Natural killer cell (primary cell): ENCODE measurements at regions not wholly inside any gene's neighbourhood (a gene's known extent, or its start where the extent isn't known, plus 50 kb on each side); places are given as distances from the start of the nearest gene placed in this dataset.

Source experiments
- ATAC-seq, 3 donors: fragments of 150-1000 bp in 2 of 3; fragments of 200-7000 bp in 1 of 3; cut with Tn5 transposase; 1 replicate in 1 of 3; 2 replicates in 2 of 3; pipeline ENCODE4 v1.10.0; 2021; ENCODE audit warnings: mild to moderate bottlenecking in 2 of 3, moderate library complexity in 2 of 3
- DNase-seq, 2 donors: peaks; one replicate each; pipeline versions ENCODE4 v3.0.0 to v3.0.0-alpha.2; 2013 to 2021; ENCODE audit warnings: mixed read lengths in 1 of 2
- H3K27ac ChIP-seq: one replicate; pipeline ENCODE4 v1.5.1; 2013; ENCODE audit warnings: mild to moderate bottlenecking, low read length
- H3K27me3 ChIP-seq: one replicate; pipeline ENCODE4 v1.6.1; 2013; ENCODE audit warnings: low read length; ENCODE audit not compliant: control insufficient read depth, insufficient read depth
- H3K36me3 ChIP-seq: one replicate; pipeline ENCODE4 v1.6.1; 2013; ENCODE audit warnings: low read length; ENCODE audit not compliant: control insufficient read depth, insufficient read depth
- H3K4me1 ChIP-seq: one replicate; pipeline ENCODE4 v1.6.1; 2013; ENCODE audit warnings: low read length; ENCODE audit not compliant: control insufficient read depth, insufficient read depth
- H3K4me3 ChIP-seq: one replicate; pipeline ENCODE4 v1.5.1; 2013; ENCODE audit warnings: low read length
- H3K9me3 ChIP-seq: one replicate; pipeline ENCODE4 v1.6.1; 2013; ENCODE audit warnings: low read length; ENCODE audit not compliant: control insufficient read depth, insufficient read depth
- H3K27ac Mint-ChIP-seq, 2 donors: one replicate each; pipeline ENCODE4 v1.8.0; 2022; ENCODE audit warnings: mild to moderate bottlenecking in 2 of 2, mixed read lengths in 2 of 2, moderate library complexity in 1 of 2
- H3K27me3 Mint-ChIP-seq, 2 donors: one replicate each; pipeline ENCODE4 v1.8.0; 2022; ENCODE audit warnings: low read depth in 2 of 2, mixed read lengths in 2 of 2
- H3K36me3 Mint-ChIP-seq: one replicate; pipeline ENCODE4 v1.8.0; 2022; ENCODE audit warnings: mixed read lengths
- H3K4me1 Mint-ChIP-seq, 2 donors: one replicate each; pipeline ENCODE4 v1.8.0; 2022; ENCODE audit warnings: mixed read lengths in 2 of 2
- H3K4me3 Mint-ChIP-seq: one replicate; pipeline ENCODE4 v1.8.0; 2022; ENCODE audit warnings: mild to moderate bottlenecking, moderate library complexity, mixed read lengths
- H3K9me3 Mint-ChIP-seq, 2 donors: one replicate each; pipeline ENCODE4 v1.8.0; 2022; ENCODE audit warnings: mixed read lengths in 2 of 2
- WGBS: methylation state at CpG from one replicate; pipeline ENCODE4 v1.1.7; 2013; ENCODE audit warnings: missing lambda C conversion rate; ENCODE audit not compliant: insufficient coverage; 5-methylcytosine and 5-hydroxymethylcytosine counted together
- intact Hi-C: fragments of 100-400 bp; cut with micrococcal nuclease; formaldehyde crosslinking; loops from one replicate; pipeline ENCODE4 v1.14.2; 2022
- TF ChIP-seq, protein P1 (sequence below): fragments of 200-600 bp; IDR thresholded peaks from one replicate; pipeline ENCODE4 v1.8.0; 2022; ENCODE audit warnings: antibody characterized with exemption

DNA sequence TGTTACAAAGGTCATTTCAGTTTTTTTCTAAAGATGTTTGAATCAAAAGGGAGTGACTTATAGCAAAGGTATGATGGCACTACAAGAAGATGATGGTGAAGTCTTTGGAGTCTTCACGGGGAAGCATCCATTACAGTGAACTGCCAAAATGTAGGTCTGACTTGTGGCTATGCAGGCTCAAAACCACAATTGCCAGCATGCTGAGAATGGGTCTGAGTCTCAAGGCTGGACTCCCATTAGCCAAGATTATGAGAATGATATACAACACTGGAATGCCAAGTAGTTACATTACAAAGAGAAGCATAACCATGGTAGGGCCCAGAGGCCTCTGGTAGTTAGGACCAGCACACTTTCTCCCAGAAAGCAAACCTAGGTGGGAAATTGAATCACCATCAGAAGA is 194.2 kb downstream of the MTHFS start:
- Mint-ChIP-seq H3K27me3 (peaks cover 10 to 22% of the 10 kb centered on the region in 2 donors), H3K9me3 (no peaks in the 10 kb centered on the region), H3K4me1 (no peaks in the 10 kb centered on the region), H3K27ac (no peak overlapping the region), H3K36me3 (no peaks in the 10 kb centered on the region), H3K4me3 (no peak overlapping the region)
- no peak overlapping the region for H3K4me3 ChIP-seq
- H3K4me1 ChIP-seq = no peaks in the 10 kb centered on the region
- H3K36me3 ChIP-seq = no peaks in the 10 kb centered on the region
- ATAC-seq (no peak), DNase-seq (no peak)
- H3K27me3 ChIP-seq = no peaks in the 10 kb centered on the region
- intact Hi-C loops = no loop called here
- WGBS = 96% methylated on average over 1 of the region's 1 CpG
- TF ChIP-seq, protein P1, sequence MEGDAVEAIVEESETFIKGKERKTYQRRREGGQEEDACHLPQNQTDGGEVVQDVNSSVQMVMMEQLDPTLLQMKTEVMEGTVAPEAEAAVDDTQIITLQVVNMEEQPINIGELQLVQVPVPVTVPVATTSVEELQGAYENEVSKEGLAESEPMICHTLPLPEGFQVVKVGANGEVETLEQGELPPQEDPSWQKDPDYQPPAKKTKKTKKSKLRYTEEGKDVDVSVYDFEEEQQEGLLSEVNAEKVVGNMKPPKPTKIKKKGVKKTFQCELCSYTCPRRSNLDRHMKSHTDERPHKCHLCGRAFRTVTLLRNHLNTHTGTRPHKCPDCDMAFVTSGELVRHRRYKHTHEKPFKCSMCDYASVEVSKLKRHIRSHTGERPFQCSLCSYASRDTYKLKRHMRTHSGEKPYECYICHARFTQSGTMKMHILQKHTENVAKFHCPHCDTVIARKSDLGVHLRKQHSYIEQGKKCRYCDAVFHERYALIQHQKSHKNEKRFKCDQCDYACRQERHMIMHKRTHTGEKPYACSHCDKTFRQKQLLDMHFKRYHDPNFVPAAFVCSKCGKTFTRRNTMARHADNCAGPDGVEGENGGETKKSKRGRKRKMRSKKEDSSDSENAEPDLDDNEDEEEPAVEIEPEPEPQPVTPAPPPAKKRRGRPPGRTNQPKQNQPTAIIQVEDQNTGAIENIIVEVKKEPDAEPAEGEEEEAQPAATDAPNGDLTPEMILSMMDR = no peak
- no peaks in the 10 kb centered on the region for H3K9me3 ChIP-seq
- no peak overlapping the region for H3K27ac ChIP-seq

DNA sequence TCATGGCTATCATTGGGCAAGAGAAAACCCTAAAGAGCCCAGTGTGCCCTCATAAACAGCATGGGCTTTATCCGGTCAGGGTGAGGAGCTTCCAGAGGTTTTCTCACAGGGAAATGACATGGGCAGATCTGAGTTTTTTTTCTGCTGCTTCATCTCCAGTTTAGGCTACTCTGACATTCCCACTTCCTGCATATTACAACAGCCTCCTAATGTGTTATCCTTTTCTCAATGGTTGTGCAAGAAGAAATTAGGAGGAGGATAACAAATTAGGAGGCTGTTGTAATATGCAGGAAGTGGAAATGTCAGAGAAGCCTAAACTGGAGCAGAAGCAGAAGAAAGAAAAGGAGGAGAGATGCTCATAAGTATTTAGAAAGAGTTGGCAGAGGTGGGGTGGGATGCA is 175.6 kb downstream of the MTHFS start:
- intact Hi-C loops = no loop called here

DNA sequence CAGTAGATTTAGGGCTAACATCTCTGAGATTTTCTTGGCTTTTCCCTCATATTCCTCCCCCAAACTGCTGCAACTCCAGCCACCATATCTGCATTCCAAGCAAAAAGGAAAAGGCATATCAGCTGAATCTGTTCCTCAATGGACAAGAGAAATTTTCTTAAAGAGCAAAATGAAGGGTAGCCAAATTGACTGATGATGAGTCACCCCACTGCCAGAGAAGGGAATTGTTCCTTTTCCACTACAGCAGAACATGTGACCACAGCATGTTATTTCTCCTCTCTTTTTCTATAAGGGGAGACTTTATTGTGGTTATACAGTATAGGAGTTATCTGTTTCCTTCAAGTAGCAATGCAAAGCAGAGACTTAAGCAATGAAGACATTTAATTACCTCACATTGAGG is 172.5 kb downstream of the MTHFS start:
- Mint-ChIP-seq H3K36me3 (no peaks in the 10 kb centered on the region), H3K27me3 (peaks cover 10 to 11% of the 10 kb centered on the region in 2 donors), H3K27ac (no peak overlapping the region), H3K9me3 (peaks cover 0 to 2% of the 10 kb centered on the region in 2 donors), H3K4me1 (no peaks in the 10 kb centered on the region), H3K4me3 (no peak overlapping the region)
- Histone ChIP-seq H3K27ac (no peak overlapping the region), H3K36me3 (no peaks in the 10 kb centered on the region), H3K4me1 (no peaks in the 10 kb centered on the region), H3K27me3 (no peaks in the 10 kb centered on the region), H3K4me3 (no peak overlapping the region), H3K9me3 (no peaks in the 10 kb centered on the region)
- DNase-seq (no peak), ATAC-seq (no peak)
- intact Hi-C loops = no loop called here
- TF ChIP-seq, protein P1 = no peak

More for the DNA sequence above, 175.6 kb downstream of the MTHFS start:
- Histone ChIP-seq H3K4me3 (no peak overlapping the region), H3K9me3 (no peaks in the 10 kb centered on the region), H3K36me3 (no peaks in the 10 kb centered on the region), H3K4me1 (no peaks in the 10 kb centered on the region), H3K27ac (no peak overlapping the region), H3K27me3 (no peaks in the 10 kb centered on the region)
- peaks cover 0 to 2% of the 10 kb centered on the region in 2 donors for H3K9me3 Mint-ChIP-seq
- H3K36me3 Mint-ChIP-seq = no peaks in the 10 kb centered on the region
- H3K4me1 Mint-ChIP-seq = no peaks in the 10 kb centered on the region
- WGBS = 87% methylated on average over 1 of the region's 1 CpG
- DNase-seq (no peak), ATAC-seq (no peak)
- TF ChIP-seq, protein P1 = no peak
- peaks cover 10 to 15% of the 10 kb centered on the region in 2 donors for H3K27me3 Mint-ChIP-seq
- H3K4me3 Mint-ChIP-seq = no peak overlapping the region
- no peak overlapping the region for H3K27ac Mint-ChIP-seq

DNA sequence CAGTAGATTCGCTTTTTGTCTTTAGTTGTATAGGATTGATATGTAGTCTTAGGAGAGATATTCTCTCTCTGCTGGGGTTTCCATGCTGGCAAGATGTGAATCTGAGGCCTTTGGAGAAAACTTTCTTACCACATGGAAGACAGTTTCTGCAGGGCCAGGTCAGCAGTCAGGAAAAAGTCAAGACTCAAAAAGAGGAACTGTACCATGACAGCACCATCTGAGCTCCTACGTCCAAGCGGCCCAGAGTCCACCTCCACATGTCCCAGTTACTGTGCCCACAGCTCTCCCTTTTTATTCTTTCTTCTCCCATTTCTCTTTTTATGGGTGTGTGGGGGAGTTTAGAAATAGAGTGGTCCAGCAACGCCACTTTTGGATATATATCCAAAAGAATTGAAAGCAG is 172.0 kb downstream of the MTHFS start:
- 76% methylated on average over 4 of the region's 4 CpGs for WGBS
- Histone ChIP-seq H3K4me1 (no peaks in the 10 kb centered on the region), H3K27ac (no peak overlapping the region), H3K27me3 (no peaks in the 10 kb centered on the region), H3K9me3 (no peaks in the 10 kb centered on the region), H3K36me3 (no peaks in the 10 kb centered on the region), H3K4me3 (no peak overlapping the region)
- DNase-seq = no peak
- no peaks in the 10 kb centered on the region for H3K36me3 Mint-ChIP-seq
- H3K9me3 Mint-ChIP-seq = peaks cover 0 to 2% of the 10 kb centered on the region in 2 donors
- intact Hi-C loops = no loop called here
- TF ChIP-seq, protein P1 = no peak
- H3K4me1 Mint-ChIP-seq = no peaks in the 10 kb centered on the region
- H3K27ac Mint-ChIP-seq = no peak overlapping the region
- no peak overlapping the region for H3K4me3 Mint-ChIP-seq
- no peak for ATAC-seq
- peaks cover 10 to 14% of the 10 kb centered on the region in 2 donors for H3K27me3 Mint-ChIP-seq
